Suprapubic skin (tissue), 4 donors: ENCODE measurements at regions not wholly inside any gene's neighbourhood (a gene's known extent, or its start where the extent isn't known, plus 50 kb on each side); places are given as distances from the start of the nearest gene placed in this dataset.
A peak's percentile ranks its signal among the peaks of the same experiment; 100 is the strongest.

Experiments used
- DNase-seq, 2 donors: peaks; one replicate each; pipeline ENCODE4 v3.0.0-alpha.2; 2019; ENCODE audit warnings: low spot score in 2 of 2
- H3K27ac ChIP-seq: fragments of 200-600 bp; sonication (generic); one replicate; pipeline ENCODE4 v1.5.1; 2019
- H3K27me3 ChIP-seq: fragments of 200-600 bp; sonication (generic); one replicate; pipeline ENCODE4 v1.5.1; 2019
- H3K36me3 ChIP-seq: fragments of 200-600 bp; sonication (generic); one replicate; pipeline ENCODE4 v1.5.1; 2019
- H3K4me1 ChIP-seq: fragments of 200-600 bp; sonication (generic); one replicate; pipeline ENCODE4 v1.5.1; 2019
- H3K4me3 ChIP-seq: fragments of 200-600 bp; sonication (generic); one replicate; pipeline ENCODE4 v1.5.1; 2019; ENCODE audit warnings: mild to moderate bottlenecking
- H3K9me3 ChIP-seq: fragments of 200-600 bp; sonication (generic); one replicate; pipeline ENCODE4 v1.5.1; 2019
- EP300 ChIP-seq: sonication (generic); formaldehyde crosslinking; IDR thresholded peaks from one replicate; pipeline ENCODE4 v1.6.1; 2017; ENCODE audit warnings: antibody characterized with exemption
- POLR2A ChIP-seq, 2 donors: fragments of 450-650 bp; IDR thresholded peaks; one replicate each; pipeline ENCODE4 v1.6.1; 2017; ENCODE audit warnings: antibody characterized with exemption in 2 of 2, mild to moderate bottlenecking in 2 of 2, moderate library complexity in 2 of 2
- POLR2AphosphoS5 ChIP-seq, 3 donors: sonication (generic); formaldehyde crosslinking; IDR thresholded peaks; one replicate each; pipeline ENCODE4 v1.6.1; 2017; ENCODE audit warnings: antibody characterized with exemption in 3 of 3
- WGBS: methylation state at CpG from one replicate; pipeline ENCODE4 v1.1.5; 2018; 5-methylcytosine and 5-hydroxymethylcytosine counted together
- TF ChIP-seq, protein P1 (sequence below), 2 donors: fragments of 200-600 bp in 1 of 2; fragments of 450-650 bp in 1 of 2; sonication (generic) in 1 of 2; IDR thresholded peaks; one replicate each; pipeline ENCODE4 v1.5.1; 2016 to 2019; ENCODE audit warnings: antibody characterized with exemption in 2 of 2, mild to moderate bottlenecking in 1 of 2, moderate library complexity in 1 of 2

DNA sequence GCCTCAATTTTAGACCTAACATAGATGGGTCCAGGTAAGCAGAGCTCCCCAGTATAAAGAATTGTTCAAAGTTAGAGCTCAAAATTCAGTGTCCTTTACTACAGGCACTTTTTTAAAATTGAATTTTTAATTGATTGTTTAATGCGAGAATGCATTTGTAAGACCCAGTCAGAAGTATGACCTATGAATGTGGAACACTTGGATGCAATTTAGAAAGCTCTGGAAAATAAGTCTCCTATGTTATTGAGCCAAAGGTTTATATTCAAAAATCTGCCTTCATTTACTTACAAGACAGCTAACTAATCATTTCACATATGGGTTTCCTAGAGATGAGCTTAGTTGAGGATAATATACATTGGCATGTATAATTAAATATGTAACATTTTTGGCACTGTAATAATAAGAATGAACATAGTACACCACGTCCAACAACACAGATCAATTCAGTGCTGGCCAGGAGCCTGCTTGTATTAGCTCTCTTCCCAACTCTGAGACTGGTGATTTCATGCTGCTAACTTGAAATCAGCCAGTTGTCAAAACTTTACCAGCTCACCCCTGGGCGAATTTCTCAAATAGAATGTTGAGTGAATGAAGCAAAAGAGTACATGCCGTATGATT is 197.2 kb upstream of the NPY2R start:
- DNase-seq: no peak
- no peaks in the 10 kb centered on the region for H3K9me3 ChIP-seq
- no peak overlapping the region for H3K4me3 ChIP-seq
- no peaks in the 10 kb centered on the region for H3K4me1 ChIP-seq
- TF ChIP-seq EP300 (no peak), POLR2AphosphoS5 (IDR thresholded peaks at IDR 0.05) (no peak), POLR2A (IDR thresholded peaks at IDR 0.05) (no peak)
- TF ChIP-seq, protein P1, sequence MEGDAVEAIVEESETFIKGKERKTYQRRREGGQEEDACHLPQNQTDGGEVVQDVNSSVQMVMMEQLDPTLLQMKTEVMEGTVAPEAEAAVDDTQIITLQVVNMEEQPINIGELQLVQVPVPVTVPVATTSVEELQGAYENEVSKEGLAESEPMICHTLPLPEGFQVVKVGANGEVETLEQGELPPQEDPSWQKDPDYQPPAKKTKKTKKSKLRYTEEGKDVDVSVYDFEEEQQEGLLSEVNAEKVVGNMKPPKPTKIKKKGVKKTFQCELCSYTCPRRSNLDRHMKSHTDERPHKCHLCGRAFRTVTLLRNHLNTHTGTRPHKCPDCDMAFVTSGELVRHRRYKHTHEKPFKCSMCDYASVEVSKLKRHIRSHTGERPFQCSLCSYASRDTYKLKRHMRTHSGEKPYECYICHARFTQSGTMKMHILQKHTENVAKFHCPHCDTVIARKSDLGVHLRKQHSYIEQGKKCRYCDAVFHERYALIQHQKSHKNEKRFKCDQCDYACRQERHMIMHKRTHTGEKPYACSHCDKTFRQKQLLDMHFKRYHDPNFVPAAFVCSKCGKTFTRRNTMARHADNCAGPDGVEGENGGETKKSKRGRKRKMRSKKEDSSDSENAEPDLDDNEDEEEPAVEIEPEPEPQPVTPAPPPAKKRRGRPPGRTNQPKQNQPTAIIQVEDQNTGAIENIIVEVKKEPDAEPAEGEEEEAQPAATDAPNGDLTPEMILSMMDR (IDR thresholded peaks at IDR 0.05): no peak
- H3K27ac ChIP-seq: peak overlapping the region; percentile 23
- H3K27me3 ChIP-seq: no peaks in the 10 kb centered on the region
- H3K36me3 ChIP-seq: no peaks in the 10 kb centered on the region
- WGBS: 48% methylated on average over 4 of the region's 4 CpGs

DNA sequence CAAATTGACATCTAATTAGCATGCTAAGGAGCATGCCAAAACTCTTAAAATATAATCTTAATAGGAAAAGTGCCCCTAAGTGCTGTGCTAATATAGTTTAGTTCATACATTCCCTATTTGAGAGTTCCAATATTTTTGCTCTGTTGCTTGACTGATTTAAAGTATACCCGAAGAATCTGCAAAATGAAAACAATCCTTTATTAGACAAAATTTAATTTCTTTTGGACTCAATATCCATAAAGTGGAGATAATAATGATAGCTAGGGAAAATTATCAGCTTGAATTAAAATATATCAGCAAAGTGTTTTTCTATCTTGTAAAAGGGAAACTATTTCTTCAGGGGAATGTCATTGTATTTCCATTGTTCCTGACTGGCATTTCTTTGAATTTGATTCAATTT is 196.0 kb upstream of the NPY2R start:
- 82% methylated on average over 1 of the region's 1 CpG for WGBS
- H3K27ac ChIP-seq: no peak overlapping the region
- no peaks in the 10 kb centered on the region for H3K27me3 ChIP-seq
- TF ChIP-seq POLR2A (IDR thresholded peaks at IDR 0.05): no peak
- no peak for TF ChIP-seq POLR2AphosphoS5 (IDR thresholded peaks at IDR 0.05)
- no peak for TF ChIP-seq EP300
- TF ChIP-seq, protein P1 (IDR thresholded peaks at IDR 0.05): no peak
- H3K36me3 ChIP-seq: no peaks in the 10 kb centered on the region
- DNase-seq: no peak
- H3K9me3 ChIP-seq: no peaks in the 10 kb centered on the region
- no peaks in the 10 kb centered on the region for H3K4me1 ChIP-seq
- H3K4me3 ChIP-seq: no peak overlapping the region

DNA sequence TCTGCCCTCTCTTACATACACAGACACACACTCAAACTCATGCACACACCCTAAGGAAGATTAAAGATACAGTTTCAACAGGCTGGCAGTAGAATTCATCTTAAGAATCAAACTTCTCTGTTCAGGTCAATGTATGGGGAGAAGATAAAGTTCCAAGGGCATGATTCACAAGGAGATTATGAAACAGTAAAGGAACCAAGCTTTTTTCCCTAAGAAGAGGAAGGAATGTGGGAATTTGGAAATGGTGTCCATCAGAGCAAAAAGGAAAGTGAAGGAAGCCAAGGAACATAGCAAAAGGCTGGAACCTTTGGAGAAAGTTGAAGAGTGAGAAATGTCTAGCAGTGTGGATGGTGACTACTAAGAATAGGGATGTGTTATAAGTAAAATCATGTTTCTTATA is 191.0 kb upstream of the NPY2R start:
- Histone ChIP-seq H3K4me1 (no peaks in the 10 kb centered on the region), H3K9me3 (peaks cover 5% of the 10 kb centered on the region), H3K36me3 (no peaks in the 10 kb centered on the region), H3K27ac (no peak overlapping the region), H3K4me3 (no peak overlapping the region), H3K27me3 (no peaks in the 10 kb centered on the region)
- TF ChIP-seq EP300: no peak
- TF ChIP-seq POLR2A (IDR thresholded peaks at IDR 0.05): no peak
- TF ChIP-seq, protein P1 (IDR thresholded peaks at IDR 0.05): no peak
- TF ChIP-seq POLR2AphosphoS5 (IDR thresholded peaks at IDR 0.05): no peak
- DNase-seq: no peak

DNA sequence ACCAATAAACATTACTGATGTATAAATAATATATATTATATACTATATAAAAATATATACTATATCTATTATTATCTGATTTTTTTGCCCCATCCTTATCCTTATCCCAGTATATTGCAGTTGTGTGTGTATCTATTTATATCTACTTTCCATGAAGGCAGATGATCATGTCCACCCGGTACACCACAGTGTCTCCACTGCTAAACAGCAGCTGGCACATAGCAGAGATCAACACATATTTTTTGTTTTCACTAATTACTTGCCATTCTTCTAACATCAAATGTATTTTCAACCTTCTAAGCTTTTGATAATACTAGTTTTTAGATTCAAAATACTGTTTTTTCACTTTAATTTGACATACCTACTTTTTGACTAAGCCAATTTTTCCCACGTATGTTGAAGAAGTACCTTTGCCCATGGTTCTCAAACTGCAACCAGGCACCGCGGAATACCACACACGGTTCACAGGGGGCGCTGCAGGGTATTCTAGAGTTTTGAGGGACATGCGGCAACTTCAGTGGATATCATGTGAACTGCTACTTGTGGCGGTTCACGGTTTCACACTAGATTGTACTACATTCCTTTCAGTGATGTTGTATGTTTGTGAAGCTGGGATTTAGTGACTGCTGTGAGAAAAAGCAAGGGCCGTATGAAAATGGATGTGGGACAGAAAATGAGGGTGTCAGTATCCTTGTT is 182.5 kb upstream of the NPY2R start:
- WGBS: 34% methylated on average over 10 of the region's 10 CpGs
- H3K9me3 ChIP-seq: peaks cover 5% of the 10 kb centered on the region
- H3K4me1 ChIP-seq: no peaks in the 10 kb centered on the region
- no peak for DNase-seq
- H3K27ac ChIP-seq: no peak overlapping the region
- TF ChIP-seq POLR2A (IDR thresholded peaks at IDR 0.05) (no peak), POLR2AphosphoS5 (IDR thresholded peaks at IDR 0.05) (no peak), EP300 (no peak)
- TF ChIP-seq, protein P1 (IDR thresholded peaks at IDR 0.05): no peak
- no peaks in the 10 kb centered on the region for H3K27me3 ChIP-seq
- no peak overlapping the region for H3K4me3 ChIP-seq
- no peaks in the 10 kb centered on the region for H3K36me3 ChIP-seq

DNA sequence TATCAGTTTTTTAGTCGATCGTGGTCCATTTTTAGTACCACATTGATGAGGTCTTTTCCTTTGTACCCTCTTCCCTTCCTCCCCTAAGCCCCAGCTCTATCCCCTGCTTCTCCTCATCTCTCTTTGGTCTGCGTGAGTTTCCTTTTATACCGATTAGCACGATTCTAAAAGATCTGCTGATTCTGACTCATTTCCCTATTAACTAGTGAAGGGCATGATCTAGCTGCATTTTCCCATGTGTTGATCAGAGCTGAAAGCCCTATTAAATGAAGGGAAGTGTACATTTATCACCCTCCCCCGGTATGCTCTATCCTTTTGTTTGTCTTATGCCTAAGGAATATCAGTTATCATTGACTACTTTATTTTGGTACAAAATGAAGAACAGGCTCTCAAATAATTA is 181.7 kb upstream of the NPY2R start:
- Histone ChIP-seq H3K27me3 (no peaks in the 10 kb centered on the region), H3K9me3 (no peaks in the 10 kb centered on the region), H3K27ac (no peak overlapping the region), H3K4me3 (no peak overlapping the region), H3K36me3 (no peaks in the 10 kb centered on the region), H3K4me1 (no peaks in the 10 kb centered on the region)
- DNase-seq: no peak
- 74% methylated on average over 6 of the region's 6 CpGs for WGBS
- TF ChIP-seq POLR2AphosphoS5 (IDR thresholded peaks at IDR 0.05): no peak
- TF ChIP-seq, protein P1 (IDR thresholded peaks at IDR 0.05): no peak
- TF ChIP-seq EP300: no peak
- no peak for TF ChIP-seq POLR2A (IDR thresholded peaks at IDR 0.05)
